Panc1 (cell line): ENCODE measurements at regions not wholly inside any gene's neighbourhood (a gene's known extent, or its start where the extent isn't known, plus 50 kb on each side); places are given as distances from the start of the nearest gene placed in this dataset.

ENCODE experiments used
- ATAC-seq: fragments of 200-7000 bp; cut with Tn5 transposase; 2 replicates; pipeline ENCODE4 v1.9.1; 2020; ENCODE audit warnings: mild to moderate bottlenecking, moderate library complexity
- BruUV-seq: library from RNA; stranded (reverse); fragments of 400-500 nt; replicated peaks from 2 replicates; lab custom pipeline; 2021; lab: Mats Ljungman, UMichigan
- CTCF ChIA-PET: fragments of 300-600 bp; sonication (Branson Sonifier 250); formaldehyde crosslinking; loops from one replicate; lab custom pipeline; 2022; ENCODE audit warnings: antibody characterized with exemption; lab: Charles Lee
- POLR2A ChIA-PET: fragments of 300-600 bp; sonication (Branson Sonifier 250); formaldehyde crosslinking; loops from one replicate; lab custom pipeline; 2022; ENCODE audit warnings: antibody characterized with exemption; lab: Charles Lee
- DNase-seq: peaks from one replicate; pipeline ENCODE4 v3.0.0-alpha.2; 2010; ENCODE audit warnings: low read depth, low spot score
- H3K27ac ChIP-seq: 2 replicates; pipeline ENCODE4 v1.5.1; 2011; ENCODE audit warnings: mild to moderate bottlenecking, low read length, inconsistent platforms
- H3K27me3 ChIP-seq: fragments of 200-500 bp; sonication (Bioruptor generic); 2 replicates; pipeline ENCODE4 v1.6.0; 2014; ENCODE audit warnings: low read length, inconsistent platforms; ENCODE audit not compliant: control insufficient read depth, insufficient read depth
- H3K36me3 ChIP-seq: fragments of 200-500 bp; sonication (Bioruptor generic); 2 replicates; pipeline ENCODE4 v1.5.1; 2014; ENCODE audit warnings: inconsistent platforms, mild to moderate bottlenecking, low read length, moderate library complexity; ENCODE audit not compliant: control insufficient read depth, insufficient read depth
- H3K4me1 ChIP-seq: 2 replicates; pipeline ENCODE4 v1.5.1; 2011; ENCODE audit warnings: inconsistent platforms, mild to moderate bottlenecking, low read length, moderate library complexity; ENCODE audit not compliant: control insufficient read depth, insufficient read depth
- H3K4me3 ChIP-seq, 2 experiments: 2 replicates each; pipeline ENCODE4 v1.5.1; 2011 to 2012; ENCODE audit warnings: low read depth in 2 of 2, low read length in 2 of 2, mild to moderate bottlenecking in 2 of 2, inconsistent platforms in 1 of 2, moderate library complexity in 1 of 2
- H3K9me3 ChIP-seq: fragments of 200-500 bp; sonication (Bioruptor generic); 2 replicates; pipeline ENCODE4 v1.5.1; 2014; ENCODE audit warnings: low read depth, mild to moderate bottlenecking, inconsistent platforms, low read length, moderate library complexity; ENCODE audit not compliant: control insufficient read depth, insufficient read depth
- POLR2AphosphoS5 ChIP-seq: IDR thresholded peaks from 2 replicates; pipeline ENCODE4 v1.6.1; 2012; ENCODE audit warnings: mild to moderate bottlenecking, low read depth, low read length, moderate library complexity
- SIN3A ChIP-seq: IDR thresholded peaks from 2 replicates; pipeline ENCODE4 v1.6.1; 2012; ENCODE audit warnings: low read depth, mild to moderate bottlenecking, low read length, moderate library complexity, borderline replicate concordance; ENCODE audit not compliant: insufficient read depth
- TCF7L2 ChIP-seq: IDR thresholded peaks from 2 replicates; pipeline ENCODE4 v1.6.1; 2011; ENCODE audit warnings: mild to moderate bottlenecking, low read depth, low read length, inconsistent platforms
- in situ Hi-C: cut with HindIII; loops from 2 replicates; pipeline ENCODE4 v1.10.0; 2016; ENCODE audit warnings: low sequenced_read_pairs, low pct_unique_long_range_greater_than_20kb
- intact Hi-C: fragments of 100-400 bp; cut with micrococcal nuclease; formaldehyde crosslinking; loops from one replicate; pipeline ENCODE4 v1.10.0; 2022; ENCODE audit not compliant: unreplicated experiment
- TF ChIP-seq, protein P1 (sequence below): fragments of 450-650 bp; IDR thresholded peaks from 2 replicates; pipeline ENCODE4 v1.5.1; 2017; ENCODE audit warnings: mild to moderate bottlenecking

DNA sequence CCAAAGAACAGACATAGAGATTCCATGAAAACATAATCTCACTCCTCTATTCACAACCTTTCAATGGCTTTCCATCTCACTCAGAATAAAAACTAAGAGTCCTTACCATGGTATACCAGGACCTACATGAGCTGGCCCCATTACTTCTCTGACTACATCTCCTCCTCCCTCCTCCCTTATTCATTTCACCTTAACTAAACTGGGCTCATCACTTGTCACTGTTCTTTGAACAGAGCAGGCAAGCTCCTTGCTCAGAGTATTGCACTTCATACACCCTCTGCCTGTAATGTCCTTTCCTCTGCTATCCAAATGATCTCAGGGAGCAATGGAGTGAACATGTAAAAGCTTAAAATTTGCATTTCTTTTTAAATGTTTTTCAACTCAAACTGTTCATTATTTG is 142.0 kb downstream of the MRPL39 start:
- H3K9me3 ChIP-seq = no peaks in the 10 kb centered on the region
- no peak overlapping the region for H3K27ac ChIP-seq
- CTCF ChIA-PET = no interaction called here
- in situ Hi-C loops (no loop called here), intact Hi-C loops (no loop called here)
- BruUV-seq = no TSS peak
- DNase-seq (no peak), ATAC-seq (no peak)
- TF ChIP-seq TCF7L2 = no peak
- no peak for TF ChIP-seq SIN3A
- no peak for TF ChIP-seq POLR2AphosphoS5
- POLR2A ChIA-PET = no interaction called here
- no peaks in the 10 kb centered on the region for H3K36me3 ChIP-seq
- no peak overlapping the region for H3K4me3 ChIP-seq
- no peaks in the 10 kb centered on the region for H3K27me3 ChIP-seq
- H3K4me1 ChIP-seq = no peaks in the 10 kb centered on the region

GRCh38 chr21:25464275-25464674 is 143.0 kb downstream of the MRPL39 start:
- intact Hi-C loops (no loop called here), in situ Hi-C loops (no loop called here)
- TF ChIP-seq SIN3A (no peak), TCF7L2 (no peak), POLR2AphosphoS5 (no peak)
- TF ChIP-seq, protein P1, sequence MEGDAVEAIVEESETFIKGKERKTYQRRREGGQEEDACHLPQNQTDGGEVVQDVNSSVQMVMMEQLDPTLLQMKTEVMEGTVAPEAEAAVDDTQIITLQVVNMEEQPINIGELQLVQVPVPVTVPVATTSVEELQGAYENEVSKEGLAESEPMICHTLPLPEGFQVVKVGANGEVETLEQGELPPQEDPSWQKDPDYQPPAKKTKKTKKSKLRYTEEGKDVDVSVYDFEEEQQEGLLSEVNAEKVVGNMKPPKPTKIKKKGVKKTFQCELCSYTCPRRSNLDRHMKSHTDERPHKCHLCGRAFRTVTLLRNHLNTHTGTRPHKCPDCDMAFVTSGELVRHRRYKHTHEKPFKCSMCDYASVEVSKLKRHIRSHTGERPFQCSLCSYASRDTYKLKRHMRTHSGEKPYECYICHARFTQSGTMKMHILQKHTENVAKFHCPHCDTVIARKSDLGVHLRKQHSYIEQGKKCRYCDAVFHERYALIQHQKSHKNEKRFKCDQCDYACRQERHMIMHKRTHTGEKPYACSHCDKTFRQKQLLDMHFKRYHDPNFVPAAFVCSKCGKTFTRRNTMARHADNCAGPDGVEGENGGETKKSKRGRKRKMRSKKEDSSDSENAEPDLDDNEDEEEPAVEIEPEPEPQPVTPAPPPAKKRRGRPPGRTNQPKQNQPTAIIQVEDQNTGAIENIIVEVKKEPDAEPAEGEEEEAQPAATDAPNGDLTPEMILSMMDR = no peak
- BruUV-seq = no TSS peak
- ATAC-seq = no peak
- Histone ChIP-seq H3K27ac (no peak overlapping the region), H3K36me3 (no peaks in the 10 kb centered on the region), H3K9me3 (no peaks in the 10 kb centered on the region), H3K4me1 (no peaks in the 10 kb centered on the region), H3K27me3 (no peaks in the 10 kb centered on the region), H3K4me3 (no peak overlapping the region)
- DNase-seq = no peak
- CTCF ChIA-PET = no interaction called here
- POLR2A ChIA-PET = no interaction called here

GRCh38 chr21:25462517-25462971 is 144.7 kb downstream of the MRPL39 start:
- no TSS peak for BruUV-seq
- Histone ChIP-seq H3K27me3 (no peaks in the 10 kb centered on the region), H3K27ac (no peak overlapping the region), H3K4me1 (no peaks in the 10 kb centered on the region), H3K36me3 (no peaks in the 10 kb centered on the region), H3K4me3 (no peak overlapping the region), H3K9me3 (no peaks in the 10 kb centered on the region)
- intact Hi-C loops = no loop called here
- POLR2A ChIA-PET = no interaction called here
- in situ Hi-C loops = no loop called here
- DNase-seq = no peak
- CTCF ChIA-PET = no interaction called here
- TF ChIP-seq, protein P1 = no peak
- TF ChIP-seq POLR2AphosphoS5 = no peak
- no peak for ATAC-seq
